ENCODE measurements at regions not wholly inside any gene's neighbourhood (a gene's known extent, or its start where the extent isn't known, plus 50 kb on each side); places are given as distances from the start of the nearest gene placed in this dataset.

DNA sequence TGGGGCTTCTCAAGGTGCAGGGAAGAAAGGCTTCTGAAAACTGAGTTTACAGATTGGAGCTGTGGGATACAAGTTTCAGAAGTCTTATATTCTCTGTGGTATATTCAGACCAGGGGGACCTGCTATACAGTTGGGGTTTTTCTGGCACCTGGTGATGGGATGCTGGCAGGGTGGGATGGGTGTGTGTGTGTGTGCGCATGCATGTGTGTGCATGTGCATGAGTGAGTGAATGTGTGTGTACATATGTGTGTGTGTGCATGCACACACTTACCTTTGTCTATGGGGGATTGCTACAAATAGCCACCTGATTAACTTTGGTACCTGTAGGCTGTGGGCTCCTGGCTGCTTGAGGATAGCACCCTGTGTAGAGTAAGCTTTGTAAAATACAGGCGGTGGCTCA, 131.4 kb downstream of the PDCD6IP start:
- Mint-ChIP-seq H3K27ac (ENCODE audit: low read depth, unreplicated experiment) (no peak overlapping the region), H3K27me3 (ENCODE audit: insufficient read depth, unreplicated experiment) (peaks cover 23% of the 10 kb centered on the region), H3K9me3 (ENCODE audit: unreplicated experiment) (no peaks in the 10 kb centered on the region), H3K4me1 (ENCODE audit: insufficient read depth, unreplicated experiment) (no peaks in the 10 kb centered on the region), H3K4me3 (ENCODE audit: unreplicated experiment) (no peak overlapping the region), H3K36me3 (ENCODE audit: insufficient read depth, unreplicated experiment) (no peaks in the 10 kb centered on the region)
- TF ChIP-seq, protein P1, sequence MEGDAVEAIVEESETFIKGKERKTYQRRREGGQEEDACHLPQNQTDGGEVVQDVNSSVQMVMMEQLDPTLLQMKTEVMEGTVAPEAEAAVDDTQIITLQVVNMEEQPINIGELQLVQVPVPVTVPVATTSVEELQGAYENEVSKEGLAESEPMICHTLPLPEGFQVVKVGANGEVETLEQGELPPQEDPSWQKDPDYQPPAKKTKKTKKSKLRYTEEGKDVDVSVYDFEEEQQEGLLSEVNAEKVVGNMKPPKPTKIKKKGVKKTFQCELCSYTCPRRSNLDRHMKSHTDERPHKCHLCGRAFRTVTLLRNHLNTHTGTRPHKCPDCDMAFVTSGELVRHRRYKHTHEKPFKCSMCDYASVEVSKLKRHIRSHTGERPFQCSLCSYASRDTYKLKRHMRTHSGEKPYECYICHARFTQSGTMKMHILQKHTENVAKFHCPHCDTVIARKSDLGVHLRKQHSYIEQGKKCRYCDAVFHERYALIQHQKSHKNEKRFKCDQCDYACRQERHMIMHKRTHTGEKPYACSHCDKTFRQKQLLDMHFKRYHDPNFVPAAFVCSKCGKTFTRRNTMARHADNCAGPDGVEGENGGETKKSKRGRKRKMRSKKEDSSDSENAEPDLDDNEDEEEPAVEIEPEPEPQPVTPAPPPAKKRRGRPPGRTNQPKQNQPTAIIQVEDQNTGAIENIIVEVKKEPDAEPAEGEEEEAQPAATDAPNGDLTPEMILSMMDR (IDR thresholded peaks at IDR 0.05; ENCODE audit: unreplicated experiment), result no peak
- BruUV-seq (replicated peaks), result no TSS peak
- intact Hi-C loops (cut with micrococcal nuclease), result no loop called here
- POLR2A ChIA-PET, result no interaction called here
- DNase-seq (ENCODE audit: unreplicated experiment), result no peak
- CTCF ChIA-PET, result interaction anchor here (0.6 kb wide), 2 partner anchors 46 to 1978 kb away, joined by 3 read pairs; no protein-coding TSS in a partner anchor

DNA sequence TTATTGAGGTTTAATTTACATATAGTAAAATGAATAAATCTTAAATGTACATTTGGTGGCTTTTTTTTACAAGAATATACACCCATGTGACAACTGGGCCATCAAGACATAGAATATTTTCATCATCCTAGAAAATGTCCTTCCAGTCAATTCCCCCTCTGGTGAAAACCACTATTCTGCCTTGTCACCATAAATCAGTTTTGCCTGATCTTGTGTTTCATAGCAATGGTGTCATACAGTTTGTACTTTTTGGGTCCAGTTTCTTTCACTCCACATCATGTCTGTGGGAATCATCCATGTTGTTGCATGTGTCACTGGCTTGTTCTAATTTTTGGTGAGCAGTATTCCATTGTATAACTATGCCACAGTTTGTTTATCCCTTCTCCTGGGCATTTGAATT, 133.1 kb downstream of the PDCD6IP start:
- TF ChIP-seq, protein P1 (IDR thresholded peaks at IDR 0.05; ENCODE audit: unreplicated experiment), result no peak
- DNase-seq (ENCODE audit: unreplicated experiment), result no peak
- intact Hi-C loops (cut with micrococcal nuclease), result no loop called here
- Mint-ChIP-seq H3K27me3 (ENCODE audit: insufficient read depth, unreplicated experiment) (peaks cover 21% of the 10 kb centered on the region), H3K4me3 (ENCODE audit: unreplicated experiment) (no peak overlapping the region), H3K36me3 (ENCODE audit: insufficient read depth, unreplicated experiment) (no peaks in the 10 kb centered on the region), H3K27ac (ENCODE audit: low read depth, unreplicated experiment) (no peak overlapping the region), H3K9me3 (ENCODE audit: unreplicated experiment) (no peaks in the 10 kb centered on the region), H3K4me1 (ENCODE audit: insufficient read depth, unreplicated experiment) (no peaks in the 10 kb centered on the region)
- BruUV-seq (replicated peaks), result no TSS peak
- POLR2A ChIA-PET, result no interaction called here
- CTCF ChIA-PET, result interaction anchor here (1.1 kb wide), 1 partner anchor 10 kb away, joined by 3 read pairs; no protein-coding TSS in a partner anchor

- Mint-ChIP-seq H3K4me1 (ENCODE audit: insufficient read depth, unreplicated experiment) (no peaks in the 10 kb centered on the region), H3K36me3 (ENCODE audit: insufficient read depth, unreplicated experiment) (no peaks in the 10 kb centered on the region), H3K27me3 (ENCODE audit: insufficient read depth, unreplicated experiment) (peaks cover 18% of the 10 kb centered on the region), H3K27ac (ENCODE audit: low read depth, unreplicated experiment) (no peak overlapping the region), H3K9me3 (ENCODE audit: unreplicated experiment) (no peaks in the 10 kb centered on the region), H3K4me3 (ENCODE audit: unreplicated experiment) (no peak overlapping the region)
- BruUV-seq (replicated peaks), result no TSS peak
- DNase-seq (ENCODE audit: unreplicated experiment), result no peak
- POLR2A ChIA-PET, result no interaction called here
- intact Hi-C loops (cut with micrococcal nuclease), result no loop called here
- TF ChIP-seq, protein P1 (IDR thresholded peaks at IDR 0.05; ENCODE audit: unreplicated experiment), result no peak
- CTCF ChIA-PET, result interaction anchor here (0.6 to 1.1 kb wide), 3 partner anchors 11 to 534 kb away, joined by 3 to 6 read pairs (median 3); no protein-coding TSS in a partner anchor
These were observed 133.8 kb downstream of the PDCD6IP start for GRCh38 chr3:33932010-33932764.

GRCh38 chr3:33936171-33936920, 137.9 kb downstream of the PDCD6IP start:
- ChIA-PET CTCF (no interaction called here), POLR2A (no interaction called here)
- Mint-ChIP-seq H3K4me3 (ENCODE audit: unreplicated experiment) (no peak overlapping the region), H3K4me1 (ENCODE audit: insufficient read depth, unreplicated experiment) (peaks cover 5% of the 10 kb centered on the region), H3K27ac (ENCODE audit: low read depth, unreplicated experiment) (no peak overlapping the region), H3K9me3 (ENCODE audit: unreplicated experiment) (no peaks in the 10 kb centered on the region), H3K36me3 (ENCODE audit: insufficient read depth, unreplicated experiment) (no peaks in the 10 kb centered on the region), H3K27me3 (ENCODE audit: insufficient read depth, unreplicated experiment) (peaks cover 25% of the 10 kb centered on the region)
- no peak for DNase-seq (ENCODE audit: unreplicated experiment)
- intact Hi-C loops (cut with micrococcal nuclease), result no loop called here
- TF ChIP-seq, protein P1 (IDR thresholded peaks at IDR 0.05; ENCODE audit: unreplicated experiment), result no peak
- BruUV-seq (replicated peaks), result no TSS peak
